ENCODE measurements at regions not wholly inside any gene's neighbourhood (a gene's known extent, or its start where the extent isn't known, plus 50 kb on each side); places are given as distances from the start of the nearest gene placed in this dataset.

DNA sequence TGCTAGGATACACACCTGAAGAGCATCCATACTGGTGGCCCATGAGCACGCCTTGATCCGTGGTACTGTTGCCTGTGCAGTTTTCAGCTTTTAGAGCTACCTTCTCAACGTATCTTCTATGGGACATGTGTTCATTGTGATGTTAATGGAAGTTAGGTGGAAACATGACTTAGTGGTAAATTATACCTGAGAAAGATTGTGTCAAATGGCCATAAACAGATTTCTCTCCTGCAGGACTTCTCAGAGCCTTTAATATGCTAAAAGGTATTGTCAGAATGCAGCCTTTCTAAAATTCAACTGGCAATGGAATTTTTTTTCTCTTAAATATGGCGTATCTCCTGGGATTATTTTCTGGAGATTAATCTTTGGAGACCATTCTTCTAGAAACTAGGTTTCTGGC lies 148.5 kb downstream of the CDC5L start:
- no peaks in the 10 kb centered on the region for H3K4me1 Mint-ChIP-seq (ENCODE audit: insufficient read depth, unreplicated experiment)
- ChIA-PET CTCF (no interaction called here), POLR2A (no interaction called here)
- TF ChIP-seq, protein P1, sequence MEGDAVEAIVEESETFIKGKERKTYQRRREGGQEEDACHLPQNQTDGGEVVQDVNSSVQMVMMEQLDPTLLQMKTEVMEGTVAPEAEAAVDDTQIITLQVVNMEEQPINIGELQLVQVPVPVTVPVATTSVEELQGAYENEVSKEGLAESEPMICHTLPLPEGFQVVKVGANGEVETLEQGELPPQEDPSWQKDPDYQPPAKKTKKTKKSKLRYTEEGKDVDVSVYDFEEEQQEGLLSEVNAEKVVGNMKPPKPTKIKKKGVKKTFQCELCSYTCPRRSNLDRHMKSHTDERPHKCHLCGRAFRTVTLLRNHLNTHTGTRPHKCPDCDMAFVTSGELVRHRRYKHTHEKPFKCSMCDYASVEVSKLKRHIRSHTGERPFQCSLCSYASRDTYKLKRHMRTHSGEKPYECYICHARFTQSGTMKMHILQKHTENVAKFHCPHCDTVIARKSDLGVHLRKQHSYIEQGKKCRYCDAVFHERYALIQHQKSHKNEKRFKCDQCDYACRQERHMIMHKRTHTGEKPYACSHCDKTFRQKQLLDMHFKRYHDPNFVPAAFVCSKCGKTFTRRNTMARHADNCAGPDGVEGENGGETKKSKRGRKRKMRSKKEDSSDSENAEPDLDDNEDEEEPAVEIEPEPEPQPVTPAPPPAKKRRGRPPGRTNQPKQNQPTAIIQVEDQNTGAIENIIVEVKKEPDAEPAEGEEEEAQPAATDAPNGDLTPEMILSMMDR (IDR thresholded peaks at IDR 0.05; ENCODE audit: unreplicated experiment), result no peak
- H3K27ac Mint-ChIP-seq (ENCODE audit: low read depth, unreplicated experiment), result no peak overlapping the region
- H3K36me3 Mint-ChIP-seq (ENCODE audit: insufficient read depth, unreplicated experiment), result no peaks in the 10 kb centered on the region
- no TSS peak for BruUV-seq (replicated peaks)
- intact Hi-C loops (cut with micrococcal nuclease), result no loop called here
- H3K9me3 Mint-ChIP-seq (ENCODE audit: unreplicated experiment), result no peaks in the 10 kb centered on the region
- H3K4me3 Mint-ChIP-seq (ENCODE audit: unreplicated experiment), result no peak overlapping the region
- no peaks in the 10 kb centered on the region for H3K27me3 Mint-ChIP-seq (ENCODE audit: insufficient read depth, unreplicated experiment)
- no peak for DNase-seq (ENCODE audit: unreplicated experiment)

DNA sequence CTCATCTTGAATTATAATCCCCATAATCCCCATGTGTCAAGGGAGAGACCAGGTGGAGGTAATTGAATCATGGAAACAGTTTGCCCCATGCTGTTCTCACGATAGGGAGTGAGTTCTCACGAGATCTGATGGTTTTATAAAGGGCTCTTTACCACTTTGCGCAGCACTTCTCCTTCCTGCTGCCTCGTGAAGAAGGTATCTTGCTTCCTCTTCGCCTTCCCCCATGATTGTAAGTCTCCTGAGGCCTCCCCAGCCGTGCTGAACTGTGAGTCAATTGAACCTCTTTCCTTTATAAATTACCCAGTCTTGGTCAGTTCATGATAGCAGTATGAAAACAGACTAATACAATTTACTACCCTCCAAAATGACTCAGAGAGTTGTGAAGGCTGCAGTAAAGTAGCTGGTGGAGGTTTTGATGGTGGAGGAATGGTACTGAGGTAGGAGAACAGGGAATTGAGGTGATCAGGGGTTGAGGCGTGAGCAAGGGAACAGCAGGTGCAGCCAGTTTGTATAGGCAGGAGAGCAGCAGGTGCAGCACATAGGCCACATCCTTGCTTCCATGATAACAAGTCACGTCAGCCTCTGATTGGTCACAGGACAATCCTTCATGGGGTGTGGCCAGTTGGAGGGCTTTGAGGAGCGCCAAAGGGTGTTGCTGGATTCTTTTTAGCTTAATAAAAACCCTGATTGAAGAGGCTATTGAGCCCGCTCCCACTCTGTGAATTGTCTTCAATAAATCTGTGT lies 150.0 kb downstream of the CDC5L start:
- Mint-ChIP-seq H3K36me3 (ENCODE audit: insufficient read depth, unreplicated experiment) (no peaks in the 10 kb centered on the region), H3K4me3 (ENCODE audit: unreplicated experiment) (no peak overlapping the region), H3K4me1 (ENCODE audit: insufficient read depth, unreplicated experiment) (no peaks in the 10 kb centered on the region), H3K9me3 (ENCODE audit: unreplicated experiment) (no peaks in the 10 kb centered on the region), H3K27me3 (ENCODE audit: insufficient read depth, unreplicated experiment) (no peaks in the 10 kb centered on the region), H3K27ac (ENCODE audit: low read depth, unreplicated experiment) (no peak overlapping the region)
- no TSS peak for BruUV-seq (replicated peaks)
- CTCF ChIA-PET, result interaction anchor here (0.6 to 1.2 kb wide), 2 partner anchors 16 to 1385 kb away, joined by 3 to 4 read pairs; no protein-coding TSS in a partner anchor
- POLR2A ChIA-PET, result no interaction called here
- TF ChIP-seq, protein P1 (IDR thresholded peaks at IDR 0.05; ENCODE audit: unreplicated experiment), result no peak
- intact Hi-C loops (cut with micrococcal nuclease), result no loop called here
- DNase-seq (ENCODE audit: unreplicated experiment), result no peak

DNA sequence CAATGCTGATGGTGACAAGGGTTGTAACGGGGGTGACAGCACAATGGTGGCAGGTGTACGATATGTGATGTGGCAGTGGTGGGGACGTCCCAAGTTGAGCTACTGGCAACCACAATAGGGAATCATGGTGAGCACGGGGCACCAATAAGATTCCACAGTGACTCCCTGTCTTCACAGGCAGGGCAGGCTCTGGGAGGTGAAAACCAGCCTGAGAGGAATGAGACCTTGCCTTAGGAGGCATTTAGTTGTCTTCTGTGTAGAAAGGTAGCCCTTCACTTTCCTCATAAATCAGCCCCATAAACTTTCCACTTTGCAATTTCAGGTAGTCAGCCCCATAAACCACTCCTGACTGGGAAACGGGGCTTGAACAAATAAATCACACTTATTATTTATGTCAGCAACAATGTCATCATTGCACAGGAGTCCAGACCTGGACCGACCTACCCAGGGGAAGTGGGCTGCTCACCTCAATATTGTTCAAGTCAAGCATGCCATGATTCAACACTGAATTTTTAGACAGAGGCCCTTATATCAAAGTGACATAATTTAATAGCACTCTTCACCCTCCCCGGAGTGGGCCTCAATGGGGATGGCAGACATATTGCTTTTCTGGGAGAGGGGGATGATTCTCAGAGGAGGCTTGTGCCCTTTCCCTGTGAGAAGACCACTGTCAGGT lies 150.8 kb downstream of the CDC5L start:
- DNase-seq (ENCODE audit: unreplicated experiment), result no peak
- H3K4me3 Mint-ChIP-seq (ENCODE audit: unreplicated experiment), result no peak overlapping the region
- no TSS peak for BruUV-seq (replicated peaks)
- intact Hi-C loops (cut with micrococcal nuclease), result no loop called here
- POLR2A ChIA-PET, result no interaction called here
- H3K27me3 Mint-ChIP-seq (ENCODE audit: insufficient read depth, unreplicated experiment), result no peaks in the 10 kb centered on the region
- CTCF ChIA-PET, result no interaction called here
- H3K27ac Mint-ChIP-seq (ENCODE audit: low read depth, unreplicated experiment), result no peak overlapping the region
- TF ChIP-seq, protein P1 (IDR thresholded peaks at IDR 0.05; ENCODE audit: unreplicated experiment), result no peak
- H3K4me1 Mint-ChIP-seq (ENCODE audit: insufficient read depth, unreplicated experiment), result no peaks in the 10 kb centered on the region
- no peaks in the 10 kb centered on the region for H3K9me3 Mint-ChIP-seq (ENCODE audit: unreplicated experiment)
- H3K36me3 Mint-ChIP-seq (ENCODE audit: insufficient read depth, unreplicated experiment), result no peaks in the 10 kb centered on the region

DNA sequence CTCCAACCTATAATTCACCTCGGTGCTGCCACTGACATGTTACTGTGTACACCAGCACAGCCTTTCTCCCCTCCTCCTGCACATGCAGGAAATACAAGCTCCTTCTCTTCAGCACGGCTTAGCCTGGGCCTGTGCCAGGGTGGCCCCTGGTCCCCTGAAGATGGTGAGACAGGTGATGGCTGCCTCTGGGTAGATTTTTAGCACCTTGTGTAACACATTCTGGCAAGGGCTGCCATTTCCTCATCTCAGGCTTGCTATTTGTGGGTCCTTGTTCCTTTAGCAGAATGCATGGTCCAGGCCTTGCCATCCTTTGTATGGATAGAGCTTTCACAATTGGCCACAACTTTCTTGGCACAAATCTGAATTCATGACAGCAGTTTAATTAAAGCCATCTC lies 151.3 kb downstream of the CDC5L start:
- intact Hi-C loops (cut with micrococcal nuclease), result no loop called here
- no peaks in the 10 kb centered on the region for H3K4me1 Mint-ChIP-seq (ENCODE audit: insufficient read depth, unreplicated experiment)
- no peak for DNase-seq (ENCODE audit: unreplicated experiment)
- ChIA-PET CTCF (no interaction called here), POLR2A (no interaction called here)
- H3K27me3 Mint-ChIP-seq (ENCODE audit: insufficient read depth, unreplicated experiment), result no peaks in the 10 kb centered on the region
- H3K27ac Mint-ChIP-seq (ENCODE audit: low read depth, unreplicated experiment), result no peak overlapping the region
- TF ChIP-seq, protein P1 (IDR thresholded peaks at IDR 0.05; ENCODE audit: unreplicated experiment), result no peak
- BruUV-seq (replicated peaks), result no TSS peak
- H3K36me3 Mint-ChIP-seq (ENCODE audit: insufficient read depth, unreplicated experiment), result no peaks in the 10 kb centered on the region
- no peak overlapping the region for H3K4me3 Mint-ChIP-seq (ENCODE audit: unreplicated experiment)
- H3K9me3 Mint-ChIP-seq (ENCODE audit: unreplicated experiment), result no peaks in the 10 kb centered on the region

All from MCF 10A (cell line).